ENCODE measurements at regions not wholly inside any gene's neighbourhood (a gene's known extent, or its start where the extent isn't known, plus 50 kb on each side); places are given as distances from the start of the nearest gene placed in this dataset.

DNA sequence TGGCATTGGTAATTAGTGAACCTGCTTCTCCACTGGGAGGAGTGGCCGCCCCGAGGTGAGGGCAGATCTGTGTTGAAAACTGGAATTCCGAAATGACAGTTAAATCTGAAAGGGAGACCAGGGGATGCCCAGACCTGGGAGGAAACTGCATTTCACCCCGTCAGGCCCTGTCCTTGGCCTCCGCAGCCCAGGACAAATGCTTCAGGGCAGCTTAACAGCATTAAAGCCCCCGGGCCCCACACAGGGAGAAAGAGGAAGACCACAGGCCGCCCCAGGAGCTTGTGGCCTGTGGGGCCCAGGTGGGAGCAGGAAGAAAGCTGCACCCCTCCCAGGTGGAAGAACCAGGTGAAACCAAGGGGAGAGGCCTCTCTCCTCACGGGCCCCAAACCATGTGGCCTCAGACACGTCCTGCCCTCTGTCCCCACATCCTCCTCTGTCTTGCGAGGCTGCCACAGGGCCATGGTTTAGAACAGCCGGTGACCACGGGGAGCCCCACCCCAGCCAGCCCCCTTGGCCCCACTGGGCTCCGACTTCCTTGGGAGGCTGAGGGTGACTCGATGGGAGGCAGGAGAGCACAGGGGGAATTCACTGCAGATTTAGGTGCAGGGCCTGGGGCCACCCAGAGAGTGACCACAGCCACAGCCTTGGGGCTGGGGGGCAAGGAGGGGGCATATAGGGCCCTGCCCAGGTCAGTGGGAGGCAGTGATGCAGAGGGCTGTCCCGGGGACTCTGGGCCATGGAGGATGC, 265.4 kb downstream of the ADGRD1 start:
- Histone ChIP-seq H2AK9ac (replicated peaks; ENCODE audit: low read depth, low read length, poor library complexity) (no peak overlapping the region), H4K8ac (ENCODE audit: low read depth in 2 of 2, low read length in 2 of 2) (no peak overlapping the region), H3K4me2 (ENCODE audit: low read depth, low read length) (no peak overlapping the region), H2AK5ac (ENCODE audit: low read depth, low read length) (no peak overlapping the region), H3K4me1 (ENCODE audit: control insufficient read depth, insufficient read depth, low read length) (no peaks in the 10 kb centered on the region), H3K9me3 (ENCODE audit: control insufficient read depth, insufficient read depth, low read length) (peaks cover 49% of the 10 kb centered on the region), H3K9me1 (ENCODE audit: insufficient read depth, low read length) (no peaks in the 10 kb centered on the region), H3K18ac (ENCODE audit: low read depth, low read length) (no peak overlapping the region), H3K27me3 (ENCODE audit: control insufficient read depth, insufficient read depth, low read length) (no peaks in the 10 kb centered on the region), H2BK5ac (ENCODE audit: low read depth, low read length, poor library complexity, severe bottlenecking) (no peak overlapping the region), H2AFZ (replicated peaks; ENCODE audit: low read length, poor library complexity) (no peak overlapping the region), H2BK20ac (ENCODE audit: low read depth, low read length) (no peak overlapping the region), H3K4ac (ENCODE audit: low read depth, low read length) (no peak overlapping the region), H3K27ac (ENCODE audit: insufficient read depth, low read length) (no peak overlapping the region), H4K91ac (ENCODE audit: insufficient read depth, low read depth, low read length) (no peak overlapping the region), H4K20me1 (ENCODE audit: insufficient read depth, low read length) (no peaks in the 10 kb centered on the region), H2BK15ac (ENCODE audit: low read depth, low read length) (no peak overlapping the region), H3K4me3 (ENCODE audit: insufficient read depth, low read depth, low read length) (no peak overlapping the region), H3K56ac (ENCODE audit: extremely low read depth, insufficient read depth, low read length) (no peak overlapping the region), H3K9ac (ENCODE audit: low read depth, low read length) (no peak overlapping the region), H3K14ac (replicated peaks; ENCODE audit: low read depth, low read length) (no peak overlapping the region), H4K5ac (ENCODE audit: low read depth, low read length) (no peak overlapping the region), H3K23ac (ENCODE audit: low read depth, low read length) (no peak overlapping the region), H3K36me3 (ENCODE audit: control insufficient read depth, insufficient read depth, low read length) (no peaks in the 10 kb centered on the region), H2BK120ac (ENCODE audit: low read depth, low read length) (no peak overlapping the region), H3K79me1 (ENCODE audit: low read depth in 1 of 2, low read length in 2 of 2) (no peaks in the 10 kb centered on the region)
- intact Hi-C loops (cut with micrococcal nuclease) (no loop called here), dilution Hi-C loops (cut with HindIII; ENCODE audit: low sequenced_read_pairs, unreplicated experiment) (no loop called here), in situ Hi-C loops (cut with MboI; ENCODE audit: low sequenced_read_pairs) (no loop called here)
- DNase-seq: no peak
- POLR2A ChIA-PET (ENCODE audit: unreplicated experiment): no interaction called here
- TF ChIP-seq RFX5 (IDR thresholded peaks at IDR 0.05; ENCODE audit: low read depth, low read length) (no peak), SMC3 (IDR thresholded peaks at IDR 0.05; ENCODE audit: low read depth, low read length) (no peak)
- TF ChIP-seq, protein P1, sequence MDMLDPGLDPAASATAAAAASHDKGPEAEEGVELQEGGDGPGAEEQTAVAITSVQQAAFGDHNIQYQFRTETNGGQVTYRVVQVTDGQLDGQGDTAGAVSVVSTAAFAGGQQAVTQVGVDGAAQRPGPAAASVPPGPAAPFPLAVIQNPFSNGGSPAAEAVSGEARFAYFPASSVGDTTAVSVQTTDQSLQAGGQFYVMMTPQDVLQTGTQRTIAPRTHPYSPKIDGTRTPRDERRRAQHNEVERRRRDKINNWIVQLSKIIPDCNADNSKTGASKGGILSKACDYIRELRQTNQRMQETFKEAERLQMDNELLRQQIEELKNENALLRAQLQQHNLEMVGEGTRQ (IDR thresholded peaks at IDR 0.05; ENCODE audit: low read depth, low read length): no peak
- BruUV-seq (replicated peaks): no TSS peak
- ATAC-seq (ENCODE audit: low read depth): no peak
- WGBS, 2 experiments (ENCODE audit: extremely low coverage in 2 of 2, insufficient read length in 1 of 2): 48% methylated on average over 3 of the region's 15 CpGs; no CpG with 5 or more reads in 1 of the 2 experiments
- CTCF ChIA-PET: no interaction called here

All from IMR-90 (cell line).